OCI-LY7 (cell line): ENCODE measurements at regions not wholly inside any gene's neighbourhood (a gene's known extent, or its start where the extent isn't known, plus 50 kb on each side); places are given as distances from the start of the nearest gene placed in this dataset.

Source experiments
- BruUV-seq: library from RNA; stranded (reverse); fragments of 400-500 nt; replicated peaks from 2 replicates; lab custom pipeline; 2021; lab: Mats Ljungman, UMichigan
- CTCF ChIA-PET: fragments of 300-600 bp; sonication (Branson Sonifier 250); formaldehyde crosslinking; loops from one replicate; lab custom pipeline; 2022; ENCODE audit warnings: antibody characterized with exemption; ENCODE audit not compliant: unreplicated experiment; lab: Charles Lee
- POLR2A ChIA-PET: fragments of 300-600 bp; sonication (Branson Sonifier 250); formaldehyde crosslinking; loops from one replicate; lab custom pipeline; 2022; ENCODE audit warnings: antibody characterized with exemption; lab: Charles Lee
- DNase-seq: peaks from one replicate; pipeline ENCODE4 v3.0.0-alpha.2; 2015; ENCODE audit warnings: low spot score
- H2AFZ ChIP-seq: fragments of 200-600 bp; sonication (generic), shearing (Covaris generic); 2 replicates; pipeline ENCODE4 v1.6.1; 2014; ENCODE audit warnings: mild to moderate bottlenecking, antibody characterized with exemption, low read length, moderate library complexity
- H3K27ac ChIP-seq: fragments of 200-600 bp; sonication (generic); 2 replicates; pipeline ENCODE4 v1.5.1; 2014; ENCODE audit warnings: mixed run types, low read depth, mild to moderate bottlenecking, moderate library complexity, low read length, inconsistent platforms; ENCODE audit not compliant: poor library complexity, severe bottlenecking
- H3K36me3 ChIP-seq: fragments of 200-600 bp; sonication (generic); 2 replicates; pipeline ENCODE4 v1.6.1; 2014; ENCODE audit warnings: mild to moderate bottlenecking, antibody characterized with exemption, low read length, moderate library complexity, mixed read lengths; ENCODE audit not compliant: insufficient read depth
- H3K4me1 ChIP-seq: fragments of 200-600 bp; sonication (generic); 2 replicates; pipeline ENCODE4 v1.5.1; 2014; ENCODE audit warnings: mild to moderate bottlenecking, low read length; ENCODE audit not compliant: insufficient read depth, poor library complexity, severe bottlenecking
- H3K4me2 ChIP-seq: fragments of 200-600 bp; sonication (generic); 2 replicates; pipeline ENCODE4 v1.6.1; 2014; ENCODE audit warnings: mild to moderate bottlenecking, low read length
- H3K4me3 ChIP-seq: fragments of 200-600 bp; sonication (generic); 2 replicates; pipeline ENCODE4 v1.5.1; 2014; ENCODE audit warnings: mild to moderate bottlenecking, low read depth, low read length; ENCODE audit not compliant: poor library complexity, severe bottlenecking
- H3K79me2 ChIP-seq: fragments of 200-600 bp; sonication (generic); 2 replicates; pipeline ENCODE4 v1.6.1; 2016; ENCODE audit warnings: low read depth, mild to moderate bottlenecking, low read length, moderate library complexity, mixed read lengths; ENCODE audit not compliant: insufficient read depth
- H3K9me2 ChIP-seq: fragments of 200-600 bp; sonication (generic); 2 replicates; pipeline ENCODE4 v1.6.1; 2016; ENCODE audit warnings: mild to moderate bottlenecking, low read length, mixed read lengths; ENCODE audit not compliant: insufficient read depth
- H3K9me3 ChIP-seq: fragments of 200-600 bp; sonication (generic); 2 replicates; pipeline ENCODE4 v1.6.1; 2014; ENCODE audit warnings: mild to moderate bottlenecking, mixed run types, low read length, mixed read lengths
- H4K20me1 ChIP-seq: fragments of 200-600 bp; sonication (generic); 2 replicates; pipeline ENCODE4 v1.6.1; 2014; ENCODE audit warnings: mild to moderate bottlenecking, antibody characterized with exemption, low read length, moderate library complexity, mixed read lengths; ENCODE audit not compliant: insufficient read depth
- EZH2phosphoT487 ChIP-seq: fragments of 200-600 bp; sonication (generic); IDR thresholded peaks from 2 replicates; pipeline ENCODE4 v1.6.1; 2018; ENCODE audit warnings: low read depth, borderline replicate concordance, mild to moderate bottlenecking, mixed run types, antibody characterized with exemption, low read length, moderate library complexity, mixed read lengths
- intact Hi-C: fragments of 100-400 bp; cut with micrococcal nuclease; formaldehyde crosslinking; loops from one replicate; pipeline ENCODE4 v1.10.0; 2022; ENCODE audit not compliant: unreplicated experiment
- TF ChIP-seq, protein P1 (sequence below): fragments of 200-600 bp; sonication (generic); conservative IDR thresholded peaks from 2 replicates; pipeline ENCODE4 v1.5.1; 2014; ENCODE audit warnings: mild to moderate bottlenecking, antibody characterized with exemption, low read length, moderate library complexity, mixed read lengths

DNA sequence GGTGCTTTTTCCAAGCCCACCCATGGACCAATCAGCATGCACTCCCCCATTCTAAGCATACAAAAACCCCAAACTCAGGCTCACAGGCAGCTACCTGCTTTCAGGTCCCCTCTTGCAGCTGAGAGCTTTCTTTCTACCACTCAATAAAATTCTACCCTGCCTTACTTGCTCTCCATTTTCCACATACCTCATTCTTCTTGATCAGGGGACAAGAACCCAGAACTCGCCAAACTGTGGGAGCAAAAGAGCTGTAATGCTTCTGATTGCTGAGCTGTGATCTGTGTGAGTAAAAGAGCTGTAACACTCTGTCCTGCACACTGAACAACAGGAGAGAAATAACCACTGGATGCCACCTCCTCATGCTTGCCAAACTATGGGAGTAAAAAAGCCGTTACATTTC, 972.1 kb downstream of the SLITRK5 start:
- ChIA-PET POLR2A (interaction anchor here (1.5 kb wide), 1 partner anchor 10 kb away, joined by 3 read pairs; no protein-coding TSS in a partner anchor), CTCF (no interaction called here)
- no peaks in the 10 kb centered on the region for H3K4me1 ChIP-seq
- DNase-seq = no peak
- no peak overlapping the region for H3K4me3 ChIP-seq
- no peaks in the 10 kb centered on the region for H3K36me3 ChIP-seq
- H3K27ac ChIP-seq = no peak overlapping the region
- H3K9me2 ChIP-seq = no peaks in the 10 kb centered on the region
- H3K9me3 ChIP-seq = 0 out of 2 replicates have a peak, but pooled peaks cover 10% of the 10 kb centered on the region
- H3K79me2 ChIP-seq = no peaks in the 10 kb centered on the region
- no TSS peak for BruUV-seq
- no peaks in the 10 kb centered on the region for H4K20me1 ChIP-seq
- no peak overlapping the region for H2AFZ ChIP-seq
- intact Hi-C loops = no loop called here
- TF ChIP-seq, protein P1, sequence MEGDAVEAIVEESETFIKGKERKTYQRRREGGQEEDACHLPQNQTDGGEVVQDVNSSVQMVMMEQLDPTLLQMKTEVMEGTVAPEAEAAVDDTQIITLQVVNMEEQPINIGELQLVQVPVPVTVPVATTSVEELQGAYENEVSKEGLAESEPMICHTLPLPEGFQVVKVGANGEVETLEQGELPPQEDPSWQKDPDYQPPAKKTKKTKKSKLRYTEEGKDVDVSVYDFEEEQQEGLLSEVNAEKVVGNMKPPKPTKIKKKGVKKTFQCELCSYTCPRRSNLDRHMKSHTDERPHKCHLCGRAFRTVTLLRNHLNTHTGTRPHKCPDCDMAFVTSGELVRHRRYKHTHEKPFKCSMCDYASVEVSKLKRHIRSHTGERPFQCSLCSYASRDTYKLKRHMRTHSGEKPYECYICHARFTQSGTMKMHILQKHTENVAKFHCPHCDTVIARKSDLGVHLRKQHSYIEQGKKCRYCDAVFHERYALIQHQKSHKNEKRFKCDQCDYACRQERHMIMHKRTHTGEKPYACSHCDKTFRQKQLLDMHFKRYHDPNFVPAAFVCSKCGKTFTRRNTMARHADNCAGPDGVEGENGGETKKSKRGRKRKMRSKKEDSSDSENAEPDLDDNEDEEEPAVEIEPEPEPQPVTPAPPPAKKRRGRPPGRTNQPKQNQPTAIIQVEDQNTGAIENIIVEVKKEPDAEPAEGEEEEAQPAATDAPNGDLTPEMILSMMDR = no peak
- no peak for TF ChIP-seq EZH2phosphoT487
- no peak overlapping the region for H3K4me2 ChIP-seq

DNA sequence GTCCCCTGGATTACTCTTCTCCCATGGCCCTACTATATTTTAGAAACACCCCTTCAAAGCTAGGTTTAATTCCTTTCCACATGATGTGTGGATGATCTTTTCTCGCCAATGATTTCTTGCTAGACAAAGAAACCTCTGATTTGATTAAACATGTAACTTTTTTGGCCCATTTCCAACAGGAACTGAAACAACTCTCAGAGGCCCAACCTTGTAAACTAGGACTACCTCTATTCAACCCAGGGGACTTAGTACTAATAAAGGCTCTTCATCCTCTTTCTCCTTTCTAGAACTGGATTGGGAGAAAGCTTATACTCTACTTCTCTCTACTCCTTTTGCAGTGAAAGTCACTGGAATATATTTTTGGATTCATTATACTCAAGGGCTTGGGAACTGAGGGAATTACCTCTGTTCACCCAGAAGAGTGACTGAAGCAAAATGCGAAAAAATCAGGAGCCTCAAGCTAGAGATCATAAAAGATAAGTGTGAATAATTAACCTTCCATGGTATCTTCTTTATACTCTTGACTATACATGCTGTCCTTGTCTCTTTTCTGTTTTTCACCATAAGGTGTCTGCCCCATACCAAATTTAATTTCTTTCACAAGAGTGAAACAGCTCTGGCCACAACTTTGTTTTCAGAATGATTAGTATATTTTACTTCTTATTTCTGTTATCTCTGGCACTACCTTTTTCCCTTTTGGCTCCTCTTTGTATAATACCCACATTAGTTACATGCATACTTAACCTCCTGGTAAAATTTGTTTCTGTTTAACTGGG, 977.6 kb downstream of the SLITRK5 start:
- TF ChIP-seq EZH2phosphoT487 = no peak
- TF ChIP-seq, protein P1 = no peak
- no peak overlapping the region for H3K4me2 ChIP-seq
- ChIA-PET POLR2A (no interaction called here), CTCF (no interaction called here)
- DNase-seq = peak; percentile 10
- intact Hi-C loops = no loop called here
- H4K20me1 ChIP-seq = no peaks in the 10 kb centered on the region
- H3K79me2 ChIP-seq = no peaks in the 10 kb centered on the region
- H2AFZ ChIP-seq = no peak overlapping the region
- H3K36me3 ChIP-seq = no peaks in the 10 kb centered on the region
- no peaks in the 10 kb centered on the region for H3K9me2 ChIP-seq
- H3K4me1 ChIP-seq = no peaks in the 10 kb centered on the region
- no peak overlapping the region for H3K27ac ChIP-seq
- no TSS peak for BruUV-seq
- no peak overlapping the region for H3K4me3 ChIP-seq
- H3K9me3 ChIP-seq = 0 out of 2 replicates have a peak, but pooled peaks cover 4% of the 10 kb centered on the region

DNA sequence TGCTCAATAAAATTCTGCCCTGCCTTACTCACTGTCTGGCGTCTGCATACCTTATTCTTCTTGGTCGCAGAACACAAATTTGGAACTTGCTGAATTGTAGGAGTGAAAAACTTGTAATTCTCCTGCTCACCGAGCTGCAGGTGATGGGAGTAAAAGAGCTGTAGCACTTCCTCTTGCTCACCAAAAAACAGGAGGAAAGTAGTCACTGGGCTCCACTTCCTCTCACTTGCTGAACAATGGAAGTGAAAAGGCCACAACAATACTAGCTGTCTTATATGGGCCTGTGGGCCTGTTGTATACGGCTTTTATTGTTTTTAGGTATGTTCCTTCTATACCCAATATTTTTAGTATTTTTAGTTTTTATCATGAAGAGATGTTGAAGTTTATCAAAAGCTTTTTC, 978.7 kb downstream of the SLITRK5 start:
- CTCF ChIA-PET = no interaction called here

More for the DNA sequence above, 978.7 kb downstream of the SLITRK5 start:
- no peak for TF ChIP-seq EZH2phosphoT487
- TF ChIP-seq, protein P1 = no peak
- Histone ChIP-seq H3K4me2 (no peak overlapping the region), H3K4me1 (no peaks in the 10 kb centered on the region), H2AFZ (no peak overlapping the region), H3K4me3 (no peak overlapping the region), H3K9me3 (no peaks in the 10 kb centered on the region), H3K79me2 (no peaks in the 10 kb centered on the region), H3K27ac (no peak overlapping the region), H3K36me3 (no peaks in the 10 kb centered on the region), H4K20me1 (no peaks in the 10 kb centered on the region), H3K9me2 (no peaks in the 10 kb centered on the region)
- intact Hi-C loops = no loop called here
- DNase-seq = no peak
- POLR2A ChIA-PET = no interaction called here
- BruUV-seq = no TSS peak
